Progenitor cell of endocrine pancreas (in vitro differentiated cells): ENCODE measurements at regions not wholly inside any gene's neighbourhood (a gene's known extent, or its start where the extent isn't known, plus 50 kb on each side); places are given as distances from the start of the nearest gene placed in this dataset.

Experiments
- DNase-seq: peaks from one replicate; pipeline ENCODE4 v3.0.0; 2021; ENCODE audit warnings: low spot score; ENCODE audit not compliant: unreplicated experiment
- H3K27ac Mint-ChIP-seq: 2 replicates; pipeline ENCODE4 v1.8.0; 2021; ENCODE audit warnings: mild to moderate bottlenecking, moderate library complexity, mixed read lengths
- H3K27me3 Mint-ChIP-seq: 2 replicates; pipeline ENCODE4 v1.8.0; 2021; ENCODE audit warnings: mixed read lengths
- H3K36me3 Mint-ChIP-seq: 2 replicates; pipeline ENCODE4 v1.8.0; 2022; ENCODE audit warnings: mixed read lengths; ENCODE audit not compliant: insufficient read depth
- H3K4me1 Mint-ChIP-seq: 2 replicates; pipeline ENCODE4 v1.8.0; 2021; ENCODE audit warnings: low read depth, mixed read lengths
- H3K4me3 Mint-ChIP-seq: 2 replicates; pipeline ENCODE4 v1.8.0; 2021; ENCODE audit warnings: low read depth, mild to moderate bottlenecking, moderate library complexity, mixed read lengths
- H3K9me3 Mint-ChIP-seq: 2 replicates; pipeline ENCODE4 v1.8.0; 2021; ENCODE audit warnings: low read depth, mixed read lengths
- CTCF ChIP-seq: fragments of 200-600 bp; sonication (generic); IDR thresholded peaks from one replicate; pipeline ENCODE4 v1.5.0; 2021; ENCODE audit warnings: antibody characterized with exemption, mild to moderate bottlenecking; ENCODE audit not compliant: unreplicated experiment

GRCh38 chr1:178028841-178029481, 59.1 kb upstream of the SEC16B start:
- H3K4me1 Mint-ChIP-seq, result peaks cover 16% of the 10 kb centered on the region

GRCh38 chr1:178030467-178030866, 60.6 kb upstream of the SEC16B start:
- no peaks in the 10 kb centered on the region for H3K36me3 Mint-ChIP-seq
- no peak for DNase-seq
- peaks cover 16% of the 10 kb centered on the region for H3K27me3 Mint-ChIP-seq
- H3K9me3 Mint-ChIP-seq, result no peaks in the 10 kb centered on the region
- H3K4me3 Mint-ChIP-seq, result no peak overlapping the region
- TF ChIP-seq CTCF, result no peak
- H3K27ac Mint-ChIP-seq, result no peak overlapping the region
- H3K4me1 Mint-ChIP-seq, result peaks cover 15% of the 10 kb centered on the region

More at GRCh38 chr1:178028841-178029481, 59.1 kb upstream of the SEC16B start:
- no peak for TF ChIP-seq CTCF
- Mint-ChIP-seq H3K9me3 (no peaks in the 10 kb centered on the region), H3K27me3 (peaks cover 16% of the 10 kb centered on the region), H3K27ac (no peak overlapping the region), H3K36me3 (no peaks in the 10 kb centered on the region), H3K4me3 (no peak overlapping the region)
- DNase-seq, result no peak

GRCh38 chr1:178031856-178032320, 62.0 kb upstream of the RASAL2 start:
- Mint-ChIP-seq H3K4me1 (peaks cover 15% of the 10 kb centered on the region), H3K27ac (no peak overlapping the region), H3K27me3 (peaks cover 16% of the 10 kb centered on the region), H3K9me3 (no peaks in the 10 kb centered on the region), H3K4me3 (no peak overlapping the region), H3K36me3 (no peaks in the 10 kb centered on the region)
- TF ChIP-seq CTCF, result peak; percentile 88
- DNase-seq, result peak; percentile 43

GRCh38 chr1:178033019-178033418, 60.9 kb upstream of the RASAL2 start:
- Mint-ChIP-seq H3K27me3 (peaks cover 16% of the 10 kb centered on the region), H3K9me3 (no peaks in the 10 kb centered on the region), H3K36me3 (no peaks in the 10 kb centered on the region), H3K4me1 (peaks cover 15% of the 10 kb centered on the region), H3K4me3 (no peak overlapping the region), H3K27ac (no peak overlapping the region)
- no peak for DNase-seq
- TF ChIP-seq CTCF, result no peak

- TF ChIP-seq CTCF, result no peak
- H3K9me3 Mint-ChIP-seq, result no peaks in the 10 kb centered on the region
- H3K27me3 Mint-ChIP-seq, result peaks cover 8% of the 10 kb centered on the region
- peaks cover 15% of the 10 kb centered on the region for H3K4me1 Mint-ChIP-seq
- no peaks in the 10 kb centered on the region for H3K36me3 Mint-ChIP-seq
- DNase-seq, result no peak
- H3K4me3 Mint-ChIP-seq, result no peak overlapping the region
- no peak overlapping the region for H3K27ac Mint-ChIP-seq
Observed at GRCh38 chr1:178034676-178035075, 59.2 kb upstream of the RASAL2 start.
